Mucosa of descending colon (tissue), 3 donors: ENCODE measurements at regions not wholly inside any gene's neighbourhood (a gene's known extent, or its start where the extent isn't known, plus 50 kb on each side); places are given as distances from the start of the nearest gene placed in this dataset.

Experiments
- ATAC-seq: fragments of 200-7000 bp; cut with Tn5 transposase; one replicate; pipeline ENCODE4 v1.9.1; 2020; ENCODE audit warnings: mild to moderate bottlenecking, moderate library complexity
- DNase-seq, 3 donors: peaks; one replicate each; pipeline ENCODE4 v3.0.0-alpha.2; 2020
- H3K36me3 ChIP-seq: fragments of 200-600 bp; one replicate; pipeline ENCODE4 v1.8.0; 2021; ENCODE audit warnings: low read depth, mild to moderate bottlenecking
- H3K4me1 ChIP-seq: fragments of 200-600 bp; one replicate; pipeline ENCODE4 v1.8.0; 2021; ENCODE audit warnings: low read depth, mild to moderate bottlenecking
- H3K4me3 ChIP-seq: fragments of 200-600 bp; one replicate; pipeline ENCODE4 v1.8.0; 2021; ENCODE audit warnings: mild to moderate bottlenecking
- H3K9me3 ChIP-seq: fragments of 200-600 bp; one replicate; pipeline ENCODE4 v1.8.0; 2021; ENCODE audit warnings: mild to moderate bottlenecking
- CTCF ChIP-seq: fragments of 200-600 bp; IDR thresholded peaks from one replicate; pipeline ENCODE4 v1.8.0; 2022; ENCODE audit warnings: antibody characterized with exemption, mild to moderate bottlenecking
- intact Hi-C, 2 donors: fragments of 100-400 bp; cut with DNase I in 1 of 2; cut with micrococcal nuclease in 1 of 2; formaldehyde crosslinking; loops; one replicate each; pipeline versions ENCODE4 v1.11.0 to v1.11.1; 2022; cut with DNase I, micrococcal nuclease
- donor health status: DM: no; HTN: no; CAD: no; lungs with moderate emphysema.
- donor health status: DM: no; HTN: no; CAD: no.
- donor health status: DM: no; HTN: yes; CAD: no.

- intact Hi-C loops, result no loop called here
- H3K36me3 ChIP-seq, result no peaks in the 10 kb centered on the region
- DNase-seq, result no peak
Observed at GRCh38 chr14:44785096-44785495, 176.7 kb downstream of the KLHL28 start.

GRCh38 chr14:44783901-44784300 is 177.8 kb downstream of the KLHL28 start:
- ATAC-seq, result no peak
- Histone ChIP-seq H3K4me1 (no peaks in the 10 kb centered on the region), H3K9me3 (no peaks in the 10 kb centered on the region), H3K4me3 (no peak overlapping the region), H3K36me3 (no peaks in the 10 kb centered on the region)
- intact Hi-C loops, result no loop called here
- TF ChIP-seq CTCF, result no peak
- DNase-seq, result no peak

More at GRCh38 chr14:44785096-44785495, 176.7 kb downstream of the KLHL28 start:
- no peak for ATAC-seq
- H3K9me3 ChIP-seq, result no peaks in the 10 kb centered on the region
- no peaks in the 10 kb centered on the region for H3K4me1 ChIP-seq
- no peak overlapping the region for H3K4me3 ChIP-seq
- TF ChIP-seq CTCF, result no peak

- Histone ChIP-seq H3K4me1 (no peaks in the 10 kb centered on the region), H3K9me3 (no peaks in the 10 kb centered on the region), H3K4me3 (no peak overlapping the region), H3K36me3 (no peaks in the 10 kb centered on the region)
- no peak for DNase-seq
- no peak for ATAC-seq
- no peak for TF ChIP-seq CTCF
- intact Hi-C loops, result no loop called here
Observed at GRCh38 chr14:44782775-44783238, 178.9 kb downstream of the KLHL28 start.

GRCh38 chr14:44780989-44781388 is 180.8 kb downstream of the KLHL28 start:
- intact Hi-C loops, result no loop called here
- TF ChIP-seq CTCF, result no peak
- Histone ChIP-seq H3K36me3 (no peaks in the 10 kb centered on the region), H3K9me3 (no peaks in the 10 kb centered on the region), H3K4me3 (no peak overlapping the region), H3K4me1 (no peaks in the 10 kb centered on the region)
- ATAC-seq, result no peak
- no peak for DNase-seq

GRCh38 chr14:44778604-44779003 is 183.1 kb downstream of the KLHL28 start:
- DNase-seq (no peak), ATAC-seq (no peak)
- Histone ChIP-seq H3K4me1 (no peaks in the 10 kb centered on the region), H3K4me3 (no peak overlapping the region), H3K36me3 (no peaks in the 10 kb centered on the region), H3K9me3 (no peaks in the 10 kb centered on the region)
- no peak for TF ChIP-seq CTCF
- intact Hi-C loops, result no loop called here

- no peaks in the 10 kb centered on the region for H3K36me3 ChIP-seq
- H3K9me3 ChIP-seq, result no peaks in the 10 kb centered on the region
- H3K4me1 ChIP-seq, result no peaks in the 10 kb centered on the region
- H3K4me3 ChIP-seq, result no peak overlapping the region
- no peak for DNase-seq
- no peak for TF ChIP-seq CTCF
- no peak for ATAC-seq
- intact Hi-C loops, result no loop called here
Observed at GRCh38 chr14:44777584-44777983, 184.2 kb downstream of the KLHL28 start.
